ENCODE measurements at regions not wholly inside any gene's neighbourhood (a gene's known extent, or its start where the extent isn't known, plus 50 kb on each side); places are given as distances from the start of the nearest gene placed in this dataset.

DNA sequence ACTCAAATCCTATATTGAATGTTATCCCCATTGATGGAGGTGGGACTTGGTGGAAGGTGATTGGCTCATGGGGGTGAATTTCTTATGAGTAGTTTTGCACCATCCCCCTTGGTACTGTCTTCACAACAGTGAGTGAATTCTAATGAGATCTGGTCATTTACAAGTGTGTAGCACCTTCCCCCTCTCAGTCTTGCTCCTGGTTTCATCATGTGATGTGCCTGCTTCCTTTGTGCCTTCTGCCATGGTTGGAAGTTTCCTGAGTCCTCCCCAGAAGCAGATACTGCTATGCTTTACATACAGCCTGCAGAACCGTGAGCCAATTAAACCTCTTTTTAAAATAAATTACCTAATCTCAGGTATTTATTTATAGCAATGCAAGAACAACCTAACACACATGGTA lies 302.4 kb upstream of the KITLG start:
- TF ChIP-seq CTCF (conservative IDR thresholded peaks at IDR 0.05; ENCODE audit: low read depth, low read length), result no peak
- TF ChIP-seq EZH2 (IDR thresholded peaks at IDR 0.05; ENCODE audit: low read length, unreplicated experiment), result no peak
- TF ChIP-seq EZH2phosphoT487 (IDR thresholded peaks at IDR 0.05; ENCODE audit: borderline replicate concordance, low read length), result no peak
